HG03045 (cell line): ENCODE measurements at regions not wholly inside any gene's neighbourhood (a gene's known extent, or its start where the extent isn't known, plus 50 kb on each side); places are given as distances from the start of the nearest gene placed in this dataset.

Experiments
- ATAC-seq: cut with Tn5 transposase; IDR thresholded peaks from one replicate; pipeline ENCODE4 v1.9.1; 2021; ENCODE audit warnings: mild to moderate bottlenecking, moderate library complexity; ENCODE audit not compliant: unreplicated experiment

DNA sequence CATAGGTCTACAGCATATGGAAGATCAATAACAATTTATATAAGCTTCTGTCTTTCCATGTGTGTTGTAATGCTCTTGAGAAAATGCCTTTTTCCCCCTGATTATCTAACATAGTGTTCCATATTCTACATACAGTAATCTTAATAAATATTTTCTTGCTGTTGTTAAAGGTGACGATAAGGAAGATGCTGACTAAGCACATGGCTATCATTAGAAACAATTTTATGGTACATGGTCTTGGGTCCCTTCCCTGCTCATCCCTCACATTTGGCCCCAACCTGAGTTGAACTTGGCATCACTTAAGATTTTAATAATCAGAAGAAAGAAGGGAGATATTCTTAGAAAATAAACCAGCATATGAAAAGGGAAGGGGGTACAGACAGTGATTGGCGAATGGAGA, 382.1 kb upstream of the CDH20 start:
- ATAC-seq = no peak

DNA sequence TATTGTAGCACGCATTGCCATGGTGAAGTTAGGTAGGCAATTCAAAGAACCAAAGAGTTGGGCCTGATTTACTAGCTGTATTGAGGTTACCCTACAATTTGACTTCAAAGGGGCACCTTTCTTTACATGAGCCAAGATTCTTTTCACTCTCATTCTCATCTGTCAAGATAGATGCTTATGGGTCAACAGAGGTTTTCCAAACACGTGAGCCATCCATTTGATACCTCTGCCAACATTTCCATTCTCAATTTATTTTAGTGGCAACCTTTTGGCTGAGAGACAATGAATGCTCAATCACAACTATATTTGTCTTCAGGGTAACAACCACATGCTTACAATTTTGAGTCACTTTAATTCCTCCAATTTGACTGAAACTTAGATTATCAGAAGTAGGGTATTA, 370.6 kb upstream of the CDH20 start:
- ATAC-seq = no peak

DNA sequence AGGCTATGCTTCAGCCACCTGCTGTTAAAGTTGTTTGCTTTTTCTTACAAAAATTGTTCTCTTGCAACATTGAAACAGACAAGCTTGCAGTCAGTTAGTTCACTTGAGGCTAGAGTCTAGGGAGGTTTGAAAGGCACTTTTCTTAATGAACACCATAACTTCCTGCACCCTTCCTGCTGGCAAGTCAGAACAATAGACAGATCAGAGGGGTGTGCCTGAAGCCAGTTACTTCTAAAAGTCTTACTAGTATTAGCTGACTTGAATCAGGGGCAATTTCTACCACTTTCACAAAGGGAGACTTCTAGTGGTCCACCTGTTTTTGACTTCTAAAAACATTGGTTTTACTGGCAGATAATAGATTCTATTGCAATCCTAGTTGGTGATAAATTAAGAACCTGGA, 367.4 kb upstream of the CDH20 start:
- ATAC-seq = no peak

DNA sequence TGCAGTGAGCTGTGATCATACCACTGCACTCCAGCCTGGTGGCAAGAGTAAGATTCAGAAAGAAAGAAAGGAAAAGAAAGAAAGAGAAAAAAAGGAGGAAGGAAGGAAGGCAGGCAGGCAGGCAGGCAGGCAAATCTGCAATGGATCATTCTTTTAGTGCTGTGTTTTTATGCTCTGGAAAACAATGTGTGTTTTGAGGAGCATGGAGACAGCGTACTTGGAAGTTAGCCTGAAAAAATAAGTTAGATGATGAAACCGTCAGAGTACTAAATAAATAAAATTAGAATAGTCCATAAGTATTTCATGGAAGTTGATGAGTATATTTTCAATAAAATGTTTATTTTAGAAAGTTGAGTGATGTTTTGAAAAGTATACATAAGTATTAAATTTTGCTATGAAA, 366.4 kb upstream of the CDH20 start:
- no peak for ATAC-seq

DNA sequence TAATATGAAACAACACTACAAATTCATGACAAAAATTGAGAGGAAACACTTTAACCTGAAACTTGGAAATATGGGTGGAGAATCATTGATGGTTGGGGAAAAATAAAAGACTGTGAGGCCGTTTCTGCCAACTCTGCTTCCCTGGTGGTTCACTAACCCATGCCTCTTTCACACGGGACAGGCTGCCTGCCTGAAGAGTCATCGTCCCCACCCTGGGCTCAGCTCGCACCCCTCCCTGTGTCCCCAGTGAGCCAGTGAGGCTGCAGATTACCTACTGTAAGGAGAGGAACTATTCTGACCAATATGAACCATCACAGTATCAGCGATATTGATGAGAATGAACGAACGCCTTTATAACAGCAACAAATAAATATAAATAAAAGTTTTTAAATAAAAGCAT, 357.8 kb upstream of the CDH20 start:
- ATAC-seq = no peak

DNA sequence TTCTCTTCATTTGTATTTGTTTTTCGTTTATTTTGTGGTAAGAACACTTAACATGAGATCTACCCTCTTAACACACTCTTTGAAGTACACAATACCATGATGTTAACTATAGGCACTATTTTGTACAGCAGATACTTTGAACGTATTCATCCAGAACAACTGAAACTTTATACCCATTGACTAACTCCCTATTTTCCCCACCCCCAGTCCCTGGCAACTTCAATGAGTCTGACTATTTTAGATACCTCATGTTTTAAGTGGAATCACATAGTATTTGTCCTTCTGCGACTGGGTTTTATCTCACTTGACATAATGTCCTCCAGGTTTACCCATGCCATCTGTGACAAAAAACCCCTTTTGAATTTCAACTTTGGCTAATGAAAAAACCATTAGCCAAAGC, 356.3 kb upstream of the CDH20 start:
- no peak for ATAC-seq

DNA sequence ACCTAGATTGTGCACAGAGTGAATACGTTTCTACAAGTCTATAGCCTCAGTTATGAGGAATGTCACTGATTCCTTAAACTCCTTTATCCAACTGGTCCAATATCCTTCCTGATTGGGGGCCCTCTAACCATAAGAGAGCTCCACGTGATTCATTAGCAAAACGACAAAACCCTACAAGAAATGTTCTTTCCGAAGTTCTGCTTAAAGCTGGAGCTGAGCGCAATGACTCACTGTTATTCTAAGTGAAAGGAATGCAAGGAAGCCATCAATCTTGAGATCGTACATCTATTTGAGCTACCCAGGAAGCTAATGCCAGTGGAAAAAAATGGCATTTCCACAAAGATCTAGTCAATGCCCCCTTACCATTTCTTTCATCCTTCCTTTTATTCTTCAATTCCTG, 354.9 kb upstream of the CDH20 start:
- ATAC-seq = no peak

DNA sequence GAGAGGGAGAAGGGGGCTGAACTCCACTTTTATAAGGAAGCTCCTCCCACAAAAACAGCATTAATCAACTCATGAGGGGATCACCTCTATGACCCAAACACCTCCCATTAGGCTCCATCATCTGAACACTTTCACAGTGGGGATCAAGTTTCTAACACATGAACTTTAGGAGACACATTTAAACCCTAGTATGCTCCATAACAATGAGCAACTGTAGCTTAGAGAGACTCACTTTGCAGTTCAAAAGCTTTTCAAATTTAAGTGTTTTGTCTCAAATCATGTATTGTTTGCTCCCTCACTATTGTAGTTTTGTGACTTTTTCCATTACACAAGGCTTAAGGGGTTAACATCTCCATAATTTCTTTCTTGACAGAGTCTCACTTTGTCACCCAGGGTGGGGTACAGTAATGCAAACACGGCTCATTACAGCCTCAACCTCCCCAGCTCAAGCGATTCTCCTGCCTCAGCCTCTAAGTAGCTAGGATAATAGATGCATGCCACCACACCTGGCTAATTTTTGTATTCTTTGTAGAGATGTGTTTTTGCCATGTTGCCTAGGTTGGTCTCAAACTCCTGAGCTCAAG, 352.7 kb upstream of the CDH20 start:
- ATAC-seq = no peak

DNA sequence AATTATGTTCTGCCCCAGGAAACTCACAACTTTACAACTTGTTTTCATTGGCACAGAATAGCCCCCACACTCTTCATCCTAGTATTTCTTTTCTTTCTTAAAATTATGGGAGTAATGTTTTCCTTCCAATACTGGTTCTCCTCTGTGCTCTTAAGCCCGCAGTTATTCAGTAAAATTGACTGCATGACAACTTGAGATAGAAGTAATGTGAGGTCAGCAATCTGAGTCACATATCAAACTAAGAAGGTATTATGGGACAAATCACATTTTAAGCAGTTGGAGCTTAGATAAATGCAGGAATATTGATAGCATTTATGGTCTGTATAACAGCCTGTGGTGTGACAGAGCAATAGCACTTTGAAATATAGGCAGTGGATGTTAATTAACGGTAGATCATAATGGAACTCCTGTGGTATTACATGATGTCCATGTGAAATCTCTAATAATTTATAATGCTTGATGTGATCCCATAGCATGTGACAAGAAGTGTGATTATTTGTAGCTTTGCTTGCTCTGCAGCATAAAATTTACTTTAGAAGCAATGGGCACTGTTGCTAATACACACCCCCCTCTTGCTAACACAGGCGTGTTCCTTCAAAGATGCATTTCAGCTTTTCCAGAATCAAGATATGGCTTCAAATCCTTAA, 351.4 kb upstream of the CDH20 start:
- no peak for ATAC-seq

DNA sequence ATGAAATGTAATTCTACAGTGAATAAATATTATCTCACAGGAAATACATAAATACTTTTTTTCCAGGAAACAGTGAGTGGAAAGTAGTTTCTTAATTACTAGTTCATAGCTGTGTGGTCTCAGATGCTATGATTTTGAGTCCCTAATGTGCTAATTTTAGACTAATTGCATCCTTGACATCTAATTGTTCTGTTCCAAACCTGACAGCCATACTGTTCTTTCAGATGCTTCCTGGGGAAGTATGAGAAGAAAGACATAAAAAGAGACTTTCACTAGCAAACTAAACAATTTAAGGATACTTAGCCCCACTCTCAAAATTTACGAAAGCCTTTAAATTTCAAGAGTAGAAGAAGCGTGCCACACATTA, 350.9 kb upstream of the CDH20 start:
- ATAC-seq = no peak

DNA sequence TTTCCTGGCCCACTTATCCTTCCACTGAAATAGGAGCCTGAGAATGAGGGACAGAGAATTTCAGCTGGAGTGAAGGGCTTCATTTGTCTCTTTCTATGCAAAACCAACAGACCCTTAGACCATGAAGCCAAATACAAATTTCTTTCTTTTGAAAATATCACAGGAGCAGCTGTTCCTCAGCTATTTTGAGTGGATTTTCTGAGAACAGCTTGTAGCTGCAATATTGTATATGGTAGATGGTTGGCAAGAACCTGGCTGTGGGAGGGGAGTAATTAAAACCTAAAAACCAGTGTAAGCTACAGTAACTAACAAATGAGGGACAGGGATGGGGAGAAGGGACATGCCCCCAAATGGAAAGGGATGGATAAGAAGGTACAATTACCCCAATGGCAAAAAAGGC, 350.3 kb upstream of the CDH20 start:
- ATAC-seq = no peak

DNA sequence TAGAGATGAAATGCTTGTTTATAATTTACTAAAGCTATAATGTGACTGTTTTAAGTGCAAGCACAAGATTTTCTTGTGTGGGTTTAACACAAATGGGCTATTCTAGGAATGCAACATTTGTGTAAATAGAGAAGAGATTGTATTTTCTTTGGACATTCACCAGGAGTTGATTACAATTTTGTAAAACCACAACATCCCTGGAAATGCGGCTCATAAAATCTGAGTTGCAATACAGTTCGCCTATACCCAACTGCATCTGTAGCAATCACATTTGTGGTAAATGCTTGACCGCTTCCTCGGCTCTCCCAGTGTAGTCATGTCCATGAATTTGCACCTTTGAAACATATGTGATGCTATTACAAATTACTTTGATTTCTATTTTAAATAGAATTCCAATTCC, 348.7 kb upstream of the CDH20 start:
- no peak for ATAC-seq

DNA sequence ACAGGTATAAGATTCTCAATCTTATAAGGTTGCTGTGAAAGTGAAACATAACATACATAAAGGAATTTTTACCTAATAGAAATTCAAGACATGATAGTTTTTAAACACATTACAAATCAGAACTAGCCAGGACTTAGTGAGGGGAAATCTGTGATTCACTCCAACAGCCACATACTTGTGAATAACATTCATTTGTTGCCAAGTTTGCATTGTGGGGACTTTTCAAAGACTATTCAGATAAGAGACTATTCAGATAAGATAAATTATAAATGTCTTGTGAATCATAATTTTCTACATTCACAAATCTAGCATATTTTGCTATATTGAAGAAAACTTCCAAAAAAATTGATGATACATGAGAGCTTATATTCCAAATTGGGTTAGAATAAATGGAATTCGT, 345.3 kb upstream of the CDH20 start:
- ATAC-seq = no peak

DNA sequence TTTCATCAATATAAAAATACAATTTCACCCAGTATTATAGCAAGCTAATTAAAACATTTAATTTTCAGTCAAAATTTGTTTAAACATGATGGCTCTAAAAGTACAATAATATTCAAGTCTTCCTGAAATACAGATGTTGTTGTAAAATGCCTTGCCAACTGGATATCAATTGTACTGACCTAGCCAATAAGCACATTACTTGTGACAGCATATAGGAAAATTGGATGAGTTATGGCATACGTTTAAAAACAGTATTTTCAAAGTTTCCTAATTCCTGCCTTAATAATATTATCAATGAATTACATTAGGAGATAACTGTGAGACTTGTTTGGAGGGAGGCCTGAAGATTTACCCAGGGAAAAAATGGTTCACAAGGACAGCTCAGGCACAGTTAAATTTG, 336.9 kb upstream of the CDH20 start:
- ATAC-seq = no peak

DNA sequence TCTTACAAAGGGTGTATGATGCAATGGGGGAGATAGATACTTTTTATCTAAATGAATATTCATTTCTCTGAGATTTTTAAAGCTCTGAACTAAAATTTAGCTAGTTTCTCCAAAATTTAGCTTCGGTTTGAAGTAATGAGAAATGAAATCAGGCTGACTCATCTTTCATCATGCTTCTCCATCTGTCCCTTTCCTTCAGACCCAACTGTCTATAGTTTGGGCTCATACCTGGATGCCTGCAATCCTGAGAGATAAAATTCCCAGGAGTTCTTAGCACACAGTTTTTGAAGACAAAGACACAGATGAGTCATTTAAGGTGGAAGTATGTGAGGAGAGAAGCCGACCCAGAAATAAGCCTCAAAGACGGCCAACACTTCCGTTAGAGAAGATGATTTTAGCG, 336.4 kb upstream of the CDH20 start:
- ATAC-seq = no peak

DNA sequence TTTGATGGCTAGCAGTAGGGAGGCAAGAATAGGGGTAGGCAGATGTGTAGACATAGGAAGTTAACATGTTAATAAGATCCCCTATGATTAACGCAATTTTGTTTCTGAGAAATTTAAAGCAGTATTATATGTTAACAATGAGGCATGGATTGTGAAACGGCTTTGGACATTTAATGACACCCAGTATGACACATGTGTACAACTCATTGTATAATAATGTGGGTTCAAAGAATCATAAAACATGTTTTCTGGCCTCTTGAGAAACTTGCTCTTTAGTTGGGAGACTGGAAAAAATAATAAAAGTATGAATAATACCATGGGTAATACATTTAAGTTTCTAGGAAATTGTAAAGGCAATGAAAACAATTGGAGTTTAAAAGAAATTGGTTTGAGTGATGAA, 332.1 kb upstream of the CDH20 start:
- no peak for ATAC-seq

DNA sequence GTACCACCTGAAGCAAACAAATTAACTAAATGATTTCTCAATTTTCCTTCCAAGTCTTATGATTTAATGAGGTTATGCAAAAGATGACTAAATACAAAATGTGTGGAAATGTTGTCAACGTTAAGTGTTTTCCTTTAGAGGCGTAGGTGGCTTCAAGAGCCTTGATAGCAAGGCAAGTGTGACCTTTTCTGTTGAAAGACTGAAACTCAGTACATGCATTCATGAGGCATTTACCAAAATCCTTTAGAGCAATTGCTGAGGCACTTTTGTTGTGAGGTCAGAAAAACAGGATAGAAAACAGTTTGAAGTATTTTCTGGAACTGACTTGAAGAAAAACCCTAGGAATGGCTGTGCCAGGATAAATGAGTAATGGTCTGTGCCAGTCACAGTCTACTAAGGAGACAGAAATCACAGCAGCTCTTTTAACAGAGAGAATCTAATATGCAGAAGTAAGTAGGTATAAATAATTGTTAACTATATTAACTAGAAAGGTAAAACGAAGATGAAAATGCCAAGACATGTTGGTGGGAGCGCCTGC, 326.5 kb upstream of the CDH20 start:
- ATAC-seq = no peak

DNA sequence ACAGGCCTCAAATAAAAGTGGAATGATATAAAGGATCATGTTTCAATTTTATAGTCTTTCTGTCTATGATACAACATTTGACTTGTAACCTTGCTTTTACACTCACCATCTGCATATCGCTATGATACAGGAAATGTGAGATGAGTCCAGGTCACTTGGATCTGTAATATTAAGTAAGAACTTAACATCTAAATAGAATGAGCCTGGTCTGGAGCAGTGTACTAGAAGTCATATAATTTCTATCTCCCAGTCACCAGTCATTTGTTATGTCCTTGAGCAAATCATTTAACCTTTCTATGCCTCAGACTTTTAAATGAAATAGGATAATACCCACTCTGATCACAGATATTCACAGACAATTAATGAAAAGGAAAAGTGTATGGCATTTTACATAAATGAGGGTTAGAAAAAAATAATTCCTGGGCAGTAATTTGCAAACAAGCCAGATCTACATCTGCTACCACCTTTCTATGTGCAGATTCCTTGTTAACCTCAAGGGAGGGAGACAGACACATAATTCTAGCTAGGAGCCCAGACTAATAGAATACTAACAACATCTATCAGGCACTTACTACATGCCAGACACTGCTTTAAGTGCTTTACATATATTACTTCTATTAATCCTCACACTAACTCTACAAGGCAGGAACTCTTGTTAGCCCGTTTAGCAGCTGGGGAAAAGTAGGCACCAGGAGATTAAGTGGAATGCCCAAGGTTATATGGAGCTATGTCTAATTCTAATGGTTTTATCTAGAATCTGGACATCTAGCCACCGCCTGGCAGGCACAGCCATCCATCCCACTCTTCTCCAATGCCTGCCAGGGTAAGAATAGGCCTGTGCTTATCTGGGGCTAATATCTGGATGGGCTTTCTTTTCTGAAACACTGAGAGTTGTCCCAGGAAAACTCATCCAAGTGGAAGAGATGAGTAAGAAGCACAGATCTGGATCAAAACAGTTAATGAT, 313.6 kb upstream of the CDH20 start:
- no peak for ATAC-seq

DNA sequence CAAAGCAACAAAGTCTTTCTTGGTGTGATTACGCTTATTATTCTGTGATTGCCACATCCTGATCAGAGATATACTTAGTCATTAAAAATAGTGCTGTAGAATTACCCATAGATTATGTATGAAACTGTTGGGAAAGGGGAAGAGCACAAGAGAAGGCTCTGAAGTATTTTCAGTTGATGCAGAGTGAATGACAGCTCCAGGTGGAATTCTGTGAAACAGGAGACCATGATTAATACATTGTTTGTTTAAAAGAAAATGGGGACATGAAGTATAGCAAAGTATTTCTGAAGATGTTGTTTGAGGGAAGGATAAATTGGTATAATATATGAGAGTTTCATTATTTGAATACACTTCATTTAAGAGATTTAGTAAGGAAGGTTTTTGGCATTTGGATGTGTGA, 307.6 kb upstream of the CDH20 start:
- no peak for ATAC-seq

DNA sequence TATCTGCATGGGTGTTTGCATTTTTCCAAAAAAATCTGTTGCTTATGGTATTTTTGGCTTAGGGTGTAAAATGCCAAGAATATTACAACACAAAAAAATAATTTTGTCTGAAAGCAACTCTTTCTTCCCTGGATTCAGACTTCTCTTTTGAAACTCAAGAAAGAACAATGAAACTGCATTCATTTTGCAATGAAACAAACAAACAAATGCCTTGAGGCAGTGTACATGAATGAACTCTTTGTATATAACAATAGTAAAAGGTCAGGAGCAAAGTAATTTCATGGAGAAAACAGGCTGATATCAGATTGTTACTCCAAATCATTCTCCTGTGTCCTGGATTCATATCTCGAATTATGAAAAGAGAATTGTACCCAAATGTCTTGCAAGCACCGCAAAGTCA, 301.6 kb upstream of the CDH20 start:
- no peak for ATAC-seq

DNA sequence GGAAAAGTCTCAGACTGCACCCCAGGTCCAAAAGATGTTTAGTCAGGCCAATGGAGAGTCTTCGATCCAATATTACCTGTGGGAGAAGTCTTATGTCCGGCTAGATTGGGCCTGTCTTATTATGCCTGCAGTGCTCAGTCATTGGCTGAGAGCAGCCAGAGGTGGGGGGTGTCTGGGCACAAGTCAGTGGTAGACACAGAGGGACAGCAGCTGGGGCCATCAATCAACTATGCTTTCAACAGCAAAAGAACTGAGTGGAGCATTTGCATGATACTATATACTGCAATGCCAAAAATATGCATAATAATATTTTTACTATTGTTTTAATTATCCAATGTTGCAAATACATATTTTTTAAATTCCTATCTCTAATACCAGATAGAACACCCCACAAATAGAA, 298.6 kb upstream of the CDH20 start:
- no peak for ATAC-seq

DNA sequence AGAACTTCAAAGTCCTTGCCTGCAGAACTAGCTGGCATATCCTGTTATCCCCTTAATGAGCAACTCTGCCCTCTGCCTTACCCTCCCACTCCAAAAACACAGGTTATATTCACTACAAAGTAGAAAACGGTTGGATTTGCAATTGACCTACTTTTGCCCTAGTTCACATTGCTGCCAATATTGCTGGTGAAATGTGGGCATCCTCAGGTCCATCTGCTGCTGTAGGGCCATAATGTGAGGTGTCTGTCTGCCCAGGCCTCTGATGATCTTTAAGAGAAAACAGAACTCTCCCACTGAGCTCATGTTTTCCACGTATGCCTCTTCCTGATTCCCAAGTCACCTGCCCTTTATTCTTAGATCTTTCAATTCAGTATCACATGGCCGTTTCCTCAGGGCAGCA, 294.0 kb upstream of the CDH20 start:
- no peak for ATAC-seq
